ENCODE measurements at regions not wholly inside any gene's neighbourhood (a gene's known extent, or its start where the extent isn't known, plus 50 kb on each side); places are given as distances from the start of the nearest gene placed in this dataset.

- no peak overlapping the region for H3K4ac ChIP-seq (ENCODE audit: low read depth, low read length)
- no peak overlapping the region for H4K8ac ChIP-seq (ENCODE audit: low read depth in 2 of 2, low read length in 2 of 2)
- dilution Hi-C loops (cut with HindIII; ENCODE audit: low sequenced_read_pairs, unreplicated experiment) (no loop called here), in situ Hi-C loops (cut with MboI; ENCODE audit: low sequenced_read_pairs) (loop anchor here (25.0 kb wide), 2 partner anchors 1365 to 1640 kb away; no protein-coding TSS in a partner anchor), intact Hi-C loops (cut with micrococcal nuclease) (loop anchor here (5.0 to 10.0 kb wide), 6 partner anchors 400 to 1635 kb away; no protein-coding TSS in a partner anchor)
- H2AK9ac ChIP-seq (replicated peaks; ENCODE audit: low read depth, low read length, poor library complexity), result no peak overlapping the region
- no peak overlapping the region for H3K4me2 ChIP-seq (ENCODE audit: low read depth, low read length)
- H2BK15ac ChIP-seq (ENCODE audit: low read depth, low read length), result no peak overlapping the region
- H4K20me1 ChIP-seq (ENCODE audit: insufficient read depth, low read length), result no peaks in the 10 kb centered on the region
- no peak overlapping the region for H3K4me3 ChIP-seq (ENCODE audit: insufficient read depth, low read depth, low read length)
- H3K56ac ChIP-seq (ENCODE audit: extremely low read depth, insufficient read depth, low read length), result no peak overlapping the region
- no peaks in the 10 kb centered on the region for H3K79me1 ChIP-seq (ENCODE audit: low read depth in 1 of 2, low read length in 2 of 2)
- ChIA-PET POLR2A (ENCODE audit: unreplicated experiment) (no interaction called here), CTCF (interaction anchor here (0.7 to 1.0 kb wide), 3 partner anchors 10 to 1045 kb away, joined by 3 to 5 read pairs (median 3); no protein-coding TSS in a partner anchor)
- BruUV-seq (replicated peaks), result no TSS peak
- no CpG with 5 or more reads among the region's 3 CpGs for WGBS, 2 experiments (ENCODE audit: extremely low coverage in 2 of 2, insufficient read length in 1 of 2)
- no peak overlapping the region for H3K18ac ChIP-seq (ENCODE audit: low read depth, low read length)
- no peak overlapping the region for H2BK5ac ChIP-seq (ENCODE audit: low read depth, low read length, poor library complexity, severe bottlenecking)
- H4K91ac ChIP-seq (ENCODE audit: insufficient read depth, low read depth, low read length), result no peak overlapping the region
- H3K14ac ChIP-seq (replicated peaks; ENCODE audit: low read depth, low read length), result no peak overlapping the region
- H3K9ac ChIP-seq (ENCODE audit: low read depth, low read length), result no peak overlapping the region
- no peaks in the 10 kb centered on the region for H3K9me1 ChIP-seq (ENCODE audit: insufficient read depth, low read length)
- H3K4me1 ChIP-seq (ENCODE audit: control insufficient read depth, insufficient read depth, low read length), result no peaks in the 10 kb centered on the region
- ATAC-seq (ENCODE audit: low read depth), result no peak
- no peaks in the 10 kb centered on the region for H3K36me3 ChIP-seq (ENCODE audit: control insufficient read depth, insufficient read depth, low read length)
- no peak for TF ChIP-seq RFX5 (IDR thresholded peaks at IDR 0.05; ENCODE audit: low read depth, low read length)
- TF ChIP-seq CTCF (conservative IDR thresholded peaks at IDR 0.05; ENCODE audit: low read depth, low read length), result no peak
- TF ChIP-seq MAZ (IDR thresholded peaks at IDR 0.05; ENCODE audit: borderline replicate concordance, low read depth, low read length), result no peak
- no peak for TF ChIP-seq POLR2A (IDR thresholded peaks at IDR 0.05; ENCODE audit: low read depth, low read length)
- no peak for TF ChIP-seq SMC3 (IDR thresholded peaks at IDR 0.05; ENCODE audit: low read depth, low read length)
- TF ChIP-seq CHD1 (IDR thresholded peaks at IDR 0.05; ENCODE audit: low read depth, low read length), result no peak
- TF ChIP-seq MXI1 (IDR thresholded peaks at IDR 0.05; ENCODE audit: borderline replicate concordance, low read depth, low read length), result no peak
- no peak for TF ChIP-seq NFE2L2 (IDR thresholded peaks at IDR 0.05; ENCODE audit: low read depth, low read length)
- no peak for TF ChIP-seq RCOR1 (IDR thresholded peaks at IDR 0.05; ENCODE audit: insufficient replicate concordance, low read length)
- no peak for TF ChIP-seq USF2 (IDR thresholded peaks at IDR 0.05; ENCODE audit: low read depth, low read length)
- no peak for TF ChIP-seq BHLHE40 (IDR thresholded peaks at IDR 0.05; ENCODE audit: low read depth, low read length)
- no peak for TF ChIP-seq ELK1 (IDR thresholded peaks at IDR 0.05; ENCODE audit: borderline replicate concordance, low read depth, low read length)
- no peak for TF ChIP-seq CEBPB (IDR thresholded peaks at IDR 0.05; ENCODE audit: low read depth, low read length)
- TF ChIP-seq MAFK (IDR thresholded peaks at IDR 0.05; ENCODE audit: low read depth, low read length), result no peak
- TF ChIP-seq RAD21 (IDR thresholded peaks at IDR 0.05; ENCODE audit: low read length), result no peak
- TF ChIP-seq FOS (IDR thresholded peaks at IDR 0.05; ENCODE audit: low read depth, low read length), result no peak
- no peak overlapping the region for H2AFZ ChIP-seq (replicated peaks; ENCODE audit: low read length, poor library complexity)
- no peaks in the 10 kb centered on the region for H3K9me3 ChIP-seq (ENCODE audit: control insufficient read depth, insufficient read depth, low read length)
- H4K5ac ChIP-seq (ENCODE audit: low read depth, low read length), result no peak overlapping the region
- DNase-seq, result no peak
- H2AK5ac ChIP-seq (ENCODE audit: low read depth, low read length), result no peak overlapping the region
- no peak overlapping the region for H3K23ac ChIP-seq (ENCODE audit: low read depth, low read length)
- H3K27ac ChIP-seq (ENCODE audit: insufficient read depth, low read length), result no peak overlapping the region
- H2BK120ac ChIP-seq (ENCODE audit: low read depth, low read length), result no peak overlapping the region
- no peak overlapping the region for H2BK20ac ChIP-seq (ENCODE audit: low read depth, low read length)
- no peaks in the 10 kb centered on the region for H3K27me3 ChIP-seq (ENCODE audit: control insufficient read depth, insufficient read depth, low read length)
Measured at GRCh38 chr16:73877150-73877549, 419.5 kb upstream of the PSMD7 start.
